Nephron progenitor cell (in vitro differentiated cells): ENCODE measurements at regions not wholly inside any gene's neighbourhood (a gene's known extent, or its start where the extent isn't known, plus 50 kb on each side); places are given as distances from the start of the nearest gene placed in this dataset.

Experiments
- DNase-seq: peaks from one replicate; pipeline ENCODE4 v3.0.0; 2021
- H3K27ac Mint-ChIP-seq: 2 replicates; pipeline ENCODE4 v1.8.0; 2021; ENCODE audit warnings: mild to moderate bottlenecking, moderate library complexity, mixed read lengths
- H3K27me3 Mint-ChIP-seq: 2 replicates; pipeline ENCODE4 v1.8.0; 2021; ENCODE audit warnings: mild to moderate bottlenecking, low read depth, mixed read lengths; ENCODE audit not compliant: poor library complexity
- H3K36me3 Mint-ChIP-seq: 2 replicates; pipeline ENCODE4 v1.8.0; 2021; ENCODE audit warnings: low read depth, mixed read lengths
- H3K4me1 Mint-ChIP-seq: 2 replicates; pipeline ENCODE4 v1.8.0; 2021; ENCODE audit warnings: mixed read lengths
- H3K4me3 Mint-ChIP-seq: 2 replicates; pipeline ENCODE4 v1.8.0; 2021; ENCODE audit warnings: mild to moderate bottlenecking, moderate library complexity, mixed read lengths
- H3K9me3 Mint-ChIP-seq: 2 replicates; pipeline ENCODE4 v1.8.0; 2021; ENCODE audit warnings: mild to moderate bottlenecking, moderate library complexity, mixed read lengths
- TF ChIP-seq, protein P1 (sequence below): fragments of 200-600 bp; sonication (generic); IDR thresholded peaks from 2 replicates; pipeline ENCODE4 v1.5.0; 2021; ENCODE audit warnings: antibody characterized with exemption

DNA sequence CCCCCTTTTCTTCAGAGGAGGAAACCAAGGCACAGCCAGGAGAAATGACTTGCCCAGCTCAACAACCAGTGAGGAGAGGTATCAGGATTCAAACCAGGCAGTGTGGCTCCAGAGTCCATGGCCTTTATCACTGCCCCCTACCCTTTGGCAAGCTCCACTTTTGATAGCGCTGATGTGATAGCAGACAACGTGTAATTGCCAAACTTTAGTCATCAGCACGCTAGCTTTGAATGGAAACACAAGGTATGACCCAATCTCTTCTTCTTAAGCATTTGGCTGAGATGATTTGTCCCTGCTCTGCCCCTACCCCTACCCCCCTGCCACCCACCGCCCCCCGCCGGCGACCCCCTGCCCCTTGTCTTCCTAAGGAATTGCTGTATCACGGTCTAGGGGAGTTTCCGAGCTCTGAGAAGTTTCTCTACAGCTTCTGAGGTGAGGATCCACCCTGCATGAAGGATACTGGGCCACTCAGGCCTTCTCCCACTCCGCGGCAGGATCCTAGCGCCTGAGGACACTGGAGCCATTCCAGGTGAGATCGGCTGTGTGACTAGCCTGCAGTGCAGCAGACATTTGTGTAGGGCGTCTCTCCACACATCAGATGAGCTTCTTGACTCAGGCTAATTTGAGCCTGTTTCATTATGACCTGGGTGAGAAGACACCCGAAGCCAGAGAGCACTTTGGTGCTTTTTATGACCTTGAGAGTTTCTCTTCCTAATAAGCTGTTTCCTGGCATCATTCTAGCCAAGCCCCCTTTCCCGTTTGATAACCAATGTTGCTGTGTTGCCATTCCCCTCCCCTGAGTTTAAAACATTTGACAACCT lies 75.1 kb upstream of the MAP4K4 start:
- no peak overlapping the region for H3K4me3 Mint-ChIP-seq
- peaks cover 15% of the 10 kb centered on the region for H3K27me3 Mint-ChIP-seq
- peaks cover 4% of the 10 kb centered on the region for H3K9me3 Mint-ChIP-seq
- no peaks in the 10 kb centered on the region for H3K36me3 Mint-ChIP-seq
- TF ChIP-seq, protein P1, sequence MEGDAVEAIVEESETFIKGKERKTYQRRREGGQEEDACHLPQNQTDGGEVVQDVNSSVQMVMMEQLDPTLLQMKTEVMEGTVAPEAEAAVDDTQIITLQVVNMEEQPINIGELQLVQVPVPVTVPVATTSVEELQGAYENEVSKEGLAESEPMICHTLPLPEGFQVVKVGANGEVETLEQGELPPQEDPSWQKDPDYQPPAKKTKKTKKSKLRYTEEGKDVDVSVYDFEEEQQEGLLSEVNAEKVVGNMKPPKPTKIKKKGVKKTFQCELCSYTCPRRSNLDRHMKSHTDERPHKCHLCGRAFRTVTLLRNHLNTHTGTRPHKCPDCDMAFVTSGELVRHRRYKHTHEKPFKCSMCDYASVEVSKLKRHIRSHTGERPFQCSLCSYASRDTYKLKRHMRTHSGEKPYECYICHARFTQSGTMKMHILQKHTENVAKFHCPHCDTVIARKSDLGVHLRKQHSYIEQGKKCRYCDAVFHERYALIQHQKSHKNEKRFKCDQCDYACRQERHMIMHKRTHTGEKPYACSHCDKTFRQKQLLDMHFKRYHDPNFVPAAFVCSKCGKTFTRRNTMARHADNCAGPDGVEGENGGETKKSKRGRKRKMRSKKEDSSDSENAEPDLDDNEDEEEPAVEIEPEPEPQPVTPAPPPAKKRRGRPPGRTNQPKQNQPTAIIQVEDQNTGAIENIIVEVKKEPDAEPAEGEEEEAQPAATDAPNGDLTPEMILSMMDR = no peak
- no peak for DNase-seq
- H3K4me1 Mint-ChIP-seq = peaks cover 37% of the 10 kb centered on the region
- H3K27ac Mint-ChIP-seq = peak overlapping the region; percentile 51

DNA sequence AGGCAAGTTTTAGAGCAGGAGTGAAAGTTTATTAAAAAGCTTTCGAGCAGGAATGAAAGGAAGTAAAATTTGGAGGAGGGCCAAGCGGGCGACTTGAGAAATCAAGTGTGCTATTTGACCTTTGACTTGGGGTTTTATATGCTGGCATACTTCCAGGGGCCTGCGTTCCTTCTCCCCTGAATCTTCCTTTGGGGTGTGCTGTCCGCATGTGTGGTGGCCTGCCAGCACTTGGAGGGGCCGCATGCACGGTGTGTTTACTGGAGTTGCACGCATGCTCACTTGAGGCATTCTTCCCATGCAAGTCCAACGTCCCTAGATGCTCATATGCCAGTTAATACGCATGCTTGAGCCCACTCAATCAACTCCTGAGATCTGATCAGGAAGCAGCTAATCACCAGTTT lies 78.3 kb upstream of the MAP4K4 start:
- no peak for DNase-seq
- peaks cover 46% of the 10 kb centered on the region for H3K4me1 Mint-ChIP-seq

DNA sequence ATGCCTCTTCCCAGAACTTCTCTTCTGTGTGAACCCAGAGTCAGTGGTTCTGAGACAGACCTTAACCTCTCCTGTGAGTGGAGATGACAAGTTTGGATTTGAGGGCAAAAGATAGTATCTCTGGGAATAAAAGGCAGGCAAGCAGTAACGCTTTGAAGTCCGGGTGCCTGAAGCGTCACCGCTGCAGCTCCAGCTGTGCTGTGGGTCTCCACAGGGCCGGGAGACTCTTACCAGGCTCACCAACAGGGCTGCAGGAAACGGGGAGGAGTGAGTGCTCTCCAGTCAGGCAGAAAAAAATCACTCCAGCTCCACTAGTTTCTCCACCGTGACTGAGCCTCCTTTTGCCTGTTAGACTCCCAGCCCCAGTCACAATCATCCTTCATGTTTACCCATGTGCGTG lies 79.7 kb upstream of the MAP4K4 start:
- no peak overlapping the region for H3K27ac Mint-ChIP-seq
- peak; percentile 31 for DNase-seq
- H3K4me1 Mint-ChIP-seq = peaks cover 40% of the 10 kb centered on the region
- H3K36me3 Mint-ChIP-seq = no peaks in the 10 kb centered on the region
- no peak overlapping the region for H3K4me3 Mint-ChIP-seq
- no peaks in the 10 kb centered on the region for H3K9me3 Mint-ChIP-seq
- peaks cover 18% of the 10 kb centered on the region for H3K27me3 Mint-ChIP-seq
- TF ChIP-seq, protein P1 = no peak

More for the DNA sequence above, 78.3 kb upstream of the MAP4K4 start:
- TF ChIP-seq, protein P1 = no peak
- Mint-ChIP-seq H3K27ac (no peak overlapping the region), H3K27me3 (peaks cover 14% of the 10 kb centered on the region), H3K9me3 (no peaks in the 10 kb centered on the region), H3K4me3 (no peak overlapping the region), H3K36me3 (no peaks in the 10 kb centered on the region)

DNA sequence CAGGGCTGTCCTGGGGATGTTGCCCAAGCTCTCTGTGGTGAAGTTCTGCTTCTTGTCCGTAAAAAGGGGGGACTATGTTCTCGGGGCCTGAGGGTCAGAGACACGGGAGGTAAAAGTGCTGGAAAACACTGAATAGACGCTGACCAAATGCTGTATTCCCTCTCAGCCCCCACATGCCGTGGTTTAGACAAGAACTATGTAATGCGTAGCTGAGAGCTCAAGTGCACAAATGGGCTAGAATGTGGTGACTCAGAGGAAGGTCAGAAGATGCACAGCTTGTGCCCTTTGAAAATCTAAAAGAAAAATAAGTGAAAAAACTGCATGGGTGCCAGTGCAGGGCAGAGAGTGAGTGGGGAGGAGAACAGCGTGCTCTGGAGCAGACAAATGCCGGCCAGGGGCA lies 80.3 kb upstream of the MAP4K4 start:
- DNase-seq = no peak
- peak overlapping the region; percentile 12 for H3K27ac Mint-ChIP-seq
- H3K4me3 Mint-ChIP-seq = no peak overlapping the region
- H3K36me3 Mint-ChIP-seq = no peaks in the 10 kb centered on the region
- TF ChIP-seq, protein P1 = no peak
- H3K27me3 Mint-ChIP-seq = peaks cover 18% of the 10 kb centered on the region
- H3K9me3 Mint-ChIP-seq = no peaks in the 10 kb centered on the region
- peaks cover 34% of the 10 kb centered on the region for H3K4me1 Mint-ChIP-seq

DNA sequence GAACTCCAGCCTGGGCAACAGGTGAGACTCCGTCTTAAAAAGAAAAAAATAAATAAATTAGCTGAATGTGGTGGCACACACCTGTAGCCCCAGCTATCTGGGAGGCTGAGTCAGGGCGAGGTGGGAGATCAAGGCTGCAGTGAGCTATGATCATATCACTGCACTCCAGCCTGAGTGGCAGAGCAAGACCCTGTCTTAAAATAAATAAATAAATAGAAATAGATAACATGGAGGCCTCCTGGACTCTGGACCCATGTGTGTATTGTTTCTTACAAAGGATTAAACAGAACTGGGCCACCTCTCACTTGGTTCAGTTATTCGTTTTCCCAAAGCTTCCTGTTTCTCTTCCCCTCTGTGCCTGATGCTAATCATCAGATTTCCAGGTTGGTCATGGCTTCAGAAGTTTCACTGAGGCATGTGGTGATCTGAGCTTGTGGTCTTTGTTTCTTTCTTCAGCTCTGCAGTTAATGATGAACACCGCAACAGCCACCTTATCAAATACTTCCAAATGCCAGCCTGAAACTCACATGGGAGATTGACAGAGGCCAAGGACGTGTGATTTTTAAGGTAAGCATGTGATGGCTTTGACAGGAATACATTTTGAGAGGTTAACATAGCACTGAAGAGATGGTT lies 83.3 kb upstream of the MAP4K4 start:
- H3K27me3 Mint-ChIP-seq = peaks cover 7% of the 10 kb centered on the region
- H3K4me1 Mint-ChIP-seq = peaks cover 35% of the 10 kb centered on the region
- DNase-seq = no peak
- no peaks in the 10 kb centered on the region for H3K36me3 Mint-ChIP-seq
- peaks cover 4% of the 10 kb centered on the region for H3K9me3 Mint-ChIP-seq
- H3K4me3 Mint-ChIP-seq = no peak overlapping the region
- H3K27ac Mint-ChIP-seq = no peak overlapping the region
- TF ChIP-seq, protein P1 = no peak
